Adrenal gland (tissue), 9 donors: ENCODE measurements at regions not wholly inside any gene's neighbourhood (a gene's known extent, or its start where the extent isn't known, plus 50 kb on each side); places are given as distances from the start of the nearest gene placed in this dataset.
"Not testable (repeated sequence)": the region's sequence is repeated elsewhere in the genome, so short reads cannot be mapped to it uniquely, and the experiment has no call there.

ENCODE experiments used
- DNase-seq, 7 donors: peaks; one replicate each; pipeline ENCODE4 v3.0.0-alpha.2; 2019 to 2020
- H3K27ac ChIP-seq, 5 donors: fragments of 200-600 bp; sonication (generic) in 4 of 5; 1 replicate in 3 of 5; 2 replicates in 2 of 5; pipeline versions ENCODE4 v1.5.1 to v1.8.0; 2016 to 2020; ENCODE audit warnings: mild to moderate bottlenecking in 1 of 5
- H3K27me3 ChIP-seq: fragments of 200-600 bp; 2 replicates; pipeline ENCODE4 v1.8.0; 2021
- H3K36me3 ChIP-seq, 2 donors: fragments of 200-600 bp; replicated peaks in 1 of 2; 1 replicate in 1 of 2; 2 replicates in 1 of 2; pipeline versions ENCODE4 v1.5.1 to v1.8.0; 2018 to 2022
- H3K4me1 ChIP-seq, 2 donors: fragments of 200-600 bp; replicated peaks in 1 of 2; 1 replicate in 1 of 2; 2 replicates in 1 of 2; pipeline versions ENCODE4 v1.5.1 to v1.8.0; 2018 to 2021
- H3K4me3 ChIP-seq, 4 donors: fragments of 200-600 bp; sonication (generic) in 3 of 4; one replicate each; pipeline ENCODE4 v1.5.1; 2016 to 2018
- H3K9me3 ChIP-seq, 3 donors: fragments of 200-600 bp; sonication (generic) in 1 of 3; replicated peaks in 1 of 3; 1 replicate in 2 of 3; 2 replicates in 1 of 3; pipeline versions ENCODE4 v1.5.1 to v1.8.0; 2016 to 2021
- CTCF ChIP-seq, 6 experiments: fragments of 450-650 bp in 4 of 6; fragments of 200-600 bp in 2 of 6; sonication (generic) in 1 of 6; IDR thresholded peaks; 1 replicate in 5 of 6; 2 replicates in 1 of 6; pipeline versions ENCODE4 v1.5.1 to v1.8.0; 2016 to 2021; ENCODE audit warnings: antibody characterized with exemption in 6 of 6, mild to moderate bottlenecking in 2 of 6, moderate library complexity in 1 of 6
- POLR2A ChIP-seq, 2 donors: fragments of 450-650 bp; IDR thresholded peaks; one replicate each; pipeline ENCODE4 v1.6.1; 2017; ENCODE audit warnings: antibody characterized with exemption in 2 of 2, mild to moderate bottlenecking in 2 of 2, moderate library complexity in 1 of 2
- WGBS, 4 donors: extraction: QIAGEN DNeasy Blood & Tissue Kit in 2 of 4; methylation state at CpG; one replicate each; pipeline versions ENCODE4 v1.1.5 to v1.1.7; 2013 to 2017; 5-methylcytosine and 5-hydroxymethylcytosine counted together
- intact Hi-C, 2 donors: fragments of 100-400 bp; cut with DNase I; formaldehyde crosslinking; loops; one replicate each; pipeline versions ENCODE4 v1.14.1 to v1.15.0; 2022 to 2023
- donor health status: healthy with polysubstance abuse.
- donor health status: Bipolar disorder and iron deficiency.
- donor health status: DM: yes; HTN: yes; CAD: no.
- donor health status: DM: no; HTN: no; CAD: no.
- donor health status: DM: no; HTN: no; CAD: no.

- TF ChIP-seq CTCF (IDR thresholded peaks at IDR 0.05), result no peak
- TF ChIP-seq POLR2A (IDR thresholded peaks at IDR 0.05), result no peak
- 63 to 88% (median 77%) methylated on average over 4 to 5 of the region's 5 CpGs for WGBS, 4 donors
- intact Hi-C loops, result no loop called here
- H3K27me3 ChIP-seq, result no peaks in the 10 kb centered on the region
- no peaks in the 10 kb centered on the region for H3K36me3 ChIP-seq
- no peaks in the 10 kb centered on the region for H3K4me1 ChIP-seq
- no peak for DNase-seq
- H3K4me3 ChIP-seq, result no peak overlapping the region
- no peaks in the 10 kb centered on the region for H3K9me3 ChIP-seq
- H3K27ac ChIP-seq, result no peak overlapping the region
Measured at GRCh38 chr2:183838295-183838694, 714.1 kb downstream of the NUP35 start.

GRCh38 chr2:183840061-183840584, 715.9 kb downstream of the NUP35 start:
- 42 to 75% (median 57%) methylated on average over 3 to 4 of the region's 4 CpGs for WGBS, 4 donors
- no peaks in the 10 kb centered on the region for H3K4me1 ChIP-seq
- DNase-seq, result no peak
- H3K9me3 ChIP-seq, result no peaks in the 10 kb centered on the region
- no peak overlapping the region for H3K4me3 ChIP-seq
- H3K36me3 ChIP-seq, result no peaks in the 10 kb centered on the region
- no peak overlapping the region for H3K27ac ChIP-seq
- intact Hi-C loops, result no loop called here
- H3K27me3 ChIP-seq, result no peaks in the 10 kb centered on the region
- TF ChIP-seq CTCF (IDR thresholded peaks at IDR 0.05) (no peak), POLR2A (IDR thresholded peaks at IDR 0.05) (no peak)

DNA sequence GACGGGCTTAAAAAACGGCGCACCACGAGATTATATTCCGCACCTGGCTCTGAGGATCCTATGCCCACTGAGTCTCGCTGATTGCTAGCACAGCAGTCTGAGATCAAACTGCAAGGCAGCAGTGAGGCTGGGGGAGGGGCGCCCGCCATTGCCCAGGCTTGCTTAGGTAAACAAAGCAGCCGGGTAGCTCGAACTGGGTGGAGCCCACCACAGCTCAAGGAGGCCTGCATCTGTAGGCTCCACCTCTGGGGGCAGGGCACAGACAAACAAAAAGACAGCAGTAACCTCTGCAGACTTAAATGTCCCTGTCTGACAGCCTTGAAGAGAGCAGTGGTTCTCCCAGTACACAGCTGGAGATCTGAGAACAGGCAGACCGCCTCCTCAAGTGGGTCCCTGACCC, 725.6 kb downstream of the NUP35 start:
- intact Hi-C loops, H3K9me3 ChIP-seq, H3K27me3 ChIP-seq, H3K4me1 ChIP-seq, H3K4me3 ChIP-seq, H3K36me3 ChIP-seq, H3K27ac ChIP-seq, DNase-seq: not testable (repeated sequence)
- WGBS, 4 donors, result 66 to 82% (median 75%) methylated on average over 5 to 11 of the region's 11 CpGs

DNA sequence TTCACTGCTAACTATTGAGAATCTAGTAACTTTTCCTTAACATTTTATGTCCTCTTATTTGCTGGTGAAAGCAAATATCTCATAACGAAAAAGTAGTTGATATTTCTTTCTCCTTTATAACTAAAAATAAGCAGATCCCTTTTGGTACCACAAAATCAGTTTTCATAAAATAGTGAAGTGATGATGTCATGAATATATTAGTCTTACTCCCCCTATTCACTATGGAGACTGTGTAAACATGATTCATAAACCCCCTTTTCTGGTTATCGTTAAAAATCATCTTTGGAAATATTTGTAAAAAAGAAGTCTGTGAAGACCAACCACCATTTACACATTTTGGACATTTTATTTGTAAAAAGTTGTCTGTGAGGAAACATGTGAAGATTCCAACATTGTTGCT, 734.9 kb downstream of the NUP35 start:
- Histone ChIP-seq H3K4me1 (no peaks in the 10 kb centered on the region), H3K9me3 (no peaks in the 10 kb centered on the region), H3K4me3 (no peak overlapping the region), H3K27ac (no peak overlapping the region), H3K27me3 (no peaks in the 10 kb centered on the region), H3K36me3 (no peaks in the 10 kb centered on the region)
- intact Hi-C loops, result no loop called here
- TF ChIP-seq POLR2A (IDR thresholded peaks at IDR 0.05) (no peak), CTCF (IDR thresholded peaks at IDR 0.05) (no peak)
- no peak for DNase-seq
- WGBS, 4 donors, result 54 to 74% (median 66%) methylated on average over 2 of the region's 2 CpGs

GRCh38 chr2:183866666-183867065, 731.7 kb upstream of the ZNF804A start:
- no peaks in the 10 kb centered on the region for H3K27me3 ChIP-seq
- intact Hi-C loops, result no loop called here

More at GRCh38 chr2:183866666-183867065, 731.7 kb upstream of the ZNF804A start:
- H3K36me3 ChIP-seq, result no peaks in the 10 kb centered on the region
- WGBS, 4 donors, result 70 to 92% (median 80%) methylated on average over 2 of the region's 2 CpGs
- H3K27ac ChIP-seq, result no peak overlapping the region
- no peaks in the 10 kb centered on the region for H3K4me1 ChIP-seq
- no peaks in the 10 kb centered on the region for H3K9me3 ChIP-seq
- no peak for DNase-seq
- TF ChIP-seq POLR2A (IDR thresholded peaks at IDR 0.05) (no peak), CTCF (IDR thresholded peaks at IDR 0.05) (no peak)
- H3K4me3 ChIP-seq, result no peak overlapping the region
